GM19351 (cell line): ENCODE measurements at regions not wholly inside any gene's neighbourhood (a gene's known extent, or its start where the extent isn't known, plus 50 kb on each side); places are given as distances from the start of the nearest gene placed in this dataset.

Source experiments
- ATAC-seq: cut with Tn5 transposase; IDR thresholded peaks from one replicate; pipeline ENCODE4 v1.9.1; 2021; ENCODE audit warnings: mild to moderate bottlenecking, moderate library complexity; ENCODE audit not compliant: unreplicated experiment

GRCh38 chr11:116485425-116485824 is 287.4 kb downstream of the BUD13 start:
- no peak for ATAC-seq

GRCh38 chr11:116482716-116483115 is 290.1 kb downstream of the BUD13 start:
- no peak for ATAC-seq

GRCh38 chr11:116481126-116481675 is 291.6 kb downstream of the BUD13 start:
- no peak for ATAC-seq

GRCh38 chr11:116478669-116479668 is 293.8 kb downstream of the BUD13 start:
- no peak for ATAC-seq

GRCh38 chr11:116478205-116478604 is 294.6 kb downstream of the BUD13 start:
- no peak for ATAC-seq

GRCh38 chr11:116473790-116474346 is 298.9 kb downstream of the BUD13 start:
- no peak for ATAC-seq

GRCh38 chr11:116473206-116473769 is 299.5 kb downstream of the BUD13 start:
- no peak for ATAC-seq

GRCh38 chr11:116472651-116473050 is 300.1 kb downstream of the BUD13 start:
- ATAC-seq = no peak

- no peak for ATAC-seq
Measured at GRCh38 chr11:116471608-116472256, 301.1 kb downstream of the BUD13 start.

GRCh38 chr11:116468699-116469098 is 304.1 kb downstream of the BUD13 start:
- ATAC-seq = no peak

GRCh38 chr11:116467823-116468222 is 305.0 kb downstream of the BUD13 start:
- no peak for ATAC-seq

- no peak for ATAC-seq
Measured at GRCh38 chr11:116466801-116467200, 306.0 kb downstream of the BUD13 start.

- ATAC-seq = no peak
Measured at GRCh38 chr11:116466191-116466590, 306.6 kb downstream of the BUD13 start.

GRCh38 chr11:116465056-116465455 is 307.7 kb downstream of the BUD13 start:
- no peak for ATAC-seq

GRCh38 chr11:116461789-116462188 is 311.0 kb downstream of the BUD13 start:
- no peak for ATAC-seq

GRCh38 chr11:116460156-116460920 is 312.4 kb downstream of the BUD13 start:
- no peak for ATAC-seq

- no peak for ATAC-seq
Measured at GRCh38 chr11:116459185-116460045, 313.4 kb downstream of the BUD13 start.

GRCh38 chr11:116458546-116458945 is 314.2 kb downstream of the BUD13 start:
- no peak for ATAC-seq

GRCh38 chr11:116457336-116458007 is 315.3 kb downstream of the BUD13 start:
- no peak for ATAC-seq
